GM12878 (cell line): ENCODE measurements at regions not wholly inside any gene's neighbourhood (a gene's known extent, or its start where the extent isn't known, plus 50 kb on each side); places are given as distances from the start of the nearest gene placed in this dataset.

Experiments used
- ATAC-seq: fragments of 200-7000 bp; cut with Tn5 transposase; 3 replicates; pipeline ENCODE4 v1.9.1; 2020; ENCODE audit warnings: mild to moderate bottlenecking, moderate library complexity
- BruUV-seq: library from RNA; stranded (reverse); fragments of 400-500 nt; replicated peaks from 2 replicates; lab custom pipeline; 2021; lab: Mats Ljungman, UMichigan
- CTCF ChIA-PET: fragments of 300-600 bp; sonication (Branson Sonifier 250); formaldehyde crosslinking; extraction: SDS; loops from one replicate; lab custom pipeline; 2021; ENCODE audit warnings: inconsistent platforms; lab: Yijun Ruan, JAX
- POLR2A ChIA-PET: fragments of 350-600 bp; formaldehyde crosslinking; extraction: SDS; loops from one replicate; lab custom pipeline; 2021; ENCODE audit warnings: inconsistent platforms; lab: Charles Lee
- RAD21 ChIA-PET: fragments of 300-600 bp; sonication (Branson Sonifier 250); formaldehyde crosslinking; loops from one replicate; lab custom pipeline; 2023; ENCODE audit warnings: antibody characterized with exemption; ENCODE audit not compliant: unreplicated experiment; lab: Charles Lee
- SMC1A ChIA-PET: fragments of 300-600 bp; sonication (Branson Sonifier 250); formaldehyde crosslinking; loops from one replicate; lab custom pipeline; 2023; ENCODE audit not compliant: unreplicated experiment, uncharacterized antibody; lab: Charles Lee
- DNase-seq: peaks from one replicate; pipeline ENCODE4 v3.0.0-alpha.2; 2011; ENCODE audit warnings: low read depth, low spot score
- FAIRE-seq: peaks from 3 replicates; lab custom pipeline; 2011; peaks lifted over from hg19 to GRCh38; lab: Jason Lieb, UNC
- H2AFZ ChIP-seq: 2 replicates; pipeline ENCODE4 v1.6.0; 2011; ENCODE audit warnings: low read depth, low read length, control low read depth; ENCODE audit not compliant: control insufficient read depth
- H3K27ac ChIP-seq: 2 replicates; pipeline ENCODE4 v1.5.1; 2011; ENCODE audit warnings: control low read depth; ENCODE audit not compliant: control insufficient read depth, insufficient read depth
- H3K27me3 ChIP-seq, 2 experiments: replicated peaks in 1 of 2; 2 replicates each; pipeline versions ENCODE4 v1.6.0 to v1.6.1; 2011; ENCODE audit warnings: low read length in 1 of 2; ENCODE audit not compliant: control insufficient read depth in 2 of 2, insufficient read depth in 2 of 2
- H3K36me3 ChIP-seq, 2 experiments: 2 replicates each; pipeline ENCODE4 v1.5.1; 2011; ENCODE audit warnings: low read length in 1 of 2; ENCODE audit not compliant: control insufficient read depth in 2 of 2, insufficient read depth in 2 of 2
- H3K4me1 ChIP-seq: 2 replicates; pipeline ENCODE4 v1.6.1; 2011; ENCODE audit warnings: mild to moderate bottlenecking, low read length, moderate library complexity, mixed read lengths; ENCODE audit not compliant: control insufficient read depth, insufficient read depth
- H3K4me2 ChIP-seq: 2 replicates; pipeline ENCODE4 v1.6.0; 2011; ENCODE audit warnings: control low read depth; ENCODE audit not compliant: control insufficient read depth, insufficient read depth
- H3K4me3 ChIP-seq: fragments of 200-600 bp; sonication (generic); 2 replicates; pipeline ENCODE4 v1.5.1; 2016
- H3K79me2 ChIP-seq: 2 replicates; pipeline ENCODE4 v1.6.0; 2011; ENCODE audit warnings: low read length; ENCODE audit not compliant: control insufficient read depth, insufficient read depth
- H3K9ac ChIP-seq: 2 replicates; pipeline ENCODE4 v1.8.0; 2011; ENCODE audit warnings: low read length, control low read depth, mixed read lengths; ENCODE audit not compliant: control insufficient read depth, insufficient read depth
- H3K9me3 ChIP-seq: replicated peaks from 3 replicates; pipeline ENCODE4 v1.5.1; 2011; ENCODE audit warnings: mild to moderate bottlenecking, low read length; ENCODE audit not compliant: control insufficient read depth, insufficient read depth
- H4K20me1 ChIP-seq: 2 replicates; pipeline ENCODE4 v1.6.0; 2011; ENCODE audit not compliant: control insufficient read depth, insufficient read depth
- CBX3 ChIP-seq: fragments of 200-600 bp; sonication (generic); IDR thresholded peaks from 2 replicates; pipeline ENCODE4 v1.6.1; 2016; ENCODE audit warnings: low read depth, borderline replicate concordance
- CHD1 ChIP-seq: IDR thresholded peaks from 2 replicates; pipeline ENCODE4 v1.6.1; 2012; ENCODE audit warnings: low read depth, low read length, improper control_type of control experiment
- CREB1 ChIP-seq: IDR thresholded peaks from 2 replicates; pipeline ENCODE4 v1.6.1; 2012; ENCODE audit warnings: low read depth, mild to moderate bottlenecking, inconsistent platforms
- LARP7 ChIP-seq: fragments of 450-650 bp; IDR thresholded peaks from 2 replicates; pipeline ENCODE4 v1.6.1; 2017; ENCODE audit warnings: mild to moderate bottlenecking
- NR2C2 ChIP-seq: IDR thresholded peaks from 2 replicates; pipeline ENCODE4 v1.6.1; 2011; ENCODE audit warnings: borderline replicate concordance, low read depth; ENCODE audit not compliant: control insufficient read depth, insufficient read length
- RAD21 ChIP-seq: IDR thresholded peaks from 2 replicates; pipeline ENCODE4 v1.6.1; 2011; ENCODE audit warnings: mild to moderate bottlenecking, low read depth, low read length, moderate library complexity; ENCODE audit not compliant: insufficient read depth
- REST ChIP-seq: IDR thresholded peaks from 2 replicates; pipeline ENCODE4 v1.6.1; 2012; ENCODE audit warnings: mild to moderate bottlenecking, low read depth, low read length
- RFX5 ChIP-seq: IDR thresholded peaks from 2 replicates; pipeline ENCODE4 v1.6.1; 2011; ENCODE audit warnings: low read depth, low read length, improper control_type of control experiment
- SKIL ChIP-seq: fragments of 450-650 bp; IDR thresholded peaks from 2 replicates; pipeline ENCODE4 v1.6.1; 2017; ENCODE audit warnings: mild to moderate bottlenecking, low read depth, inconsistent platforms; ENCODE audit not compliant: poor library complexity, severe bottlenecking
- USF2 ChIP-seq: IDR thresholded peaks from 2 replicates; pipeline ENCODE4 v1.6.1; 2011; ENCODE audit warnings: low read depth, low read length, improper control_type of control experiment, borderline replicate concordance
- YY1 ChIP-seq: IDR thresholded peaks from 2 replicates; pipeline ENCODE4 v1.6.1; 2011; ENCODE audit warnings: low read depth, mild to moderate bottlenecking, low read length
- WGBS: methylation state at CpG from one replicate; pipeline ENCODE4 v1.1.6; 2016; ENCODE audit warnings: low lambda C conversion rate; ENCODE audit not compliant: insufficient replicate concordance, insufficient coverage; ENCODE audit errors: missing lambda C conversion rate; 5-methylcytosine and 5-hydroxymethylcytosine counted together
- in situ Hi-C: fragments of 300-500 bp; cut with MboI; formaldehyde crosslinking; loops from 9 replicates; pipeline ENCODE4 v1.14.3; 2018; ENCODE audit warnings: mixed read lengths
- intact Hi-C: fragments of 100-400 bp; cut with micrococcal nuclease; formaldehyde crosslinking; loops from one replicate; pipeline ENCODE4 v1.14.2; 2022; ENCODE audit not compliant: unreplicated experiment
- TF ChIP-seq, protein P1 (sequence below): fragments of 150-350 bp; IDR thresholded peaks from 2 replicates; pipeline ENCODE4 v1.6.1; 2014; ENCODE audit warnings: mild to moderate bottlenecking, low read depth, low read length

DNA sequence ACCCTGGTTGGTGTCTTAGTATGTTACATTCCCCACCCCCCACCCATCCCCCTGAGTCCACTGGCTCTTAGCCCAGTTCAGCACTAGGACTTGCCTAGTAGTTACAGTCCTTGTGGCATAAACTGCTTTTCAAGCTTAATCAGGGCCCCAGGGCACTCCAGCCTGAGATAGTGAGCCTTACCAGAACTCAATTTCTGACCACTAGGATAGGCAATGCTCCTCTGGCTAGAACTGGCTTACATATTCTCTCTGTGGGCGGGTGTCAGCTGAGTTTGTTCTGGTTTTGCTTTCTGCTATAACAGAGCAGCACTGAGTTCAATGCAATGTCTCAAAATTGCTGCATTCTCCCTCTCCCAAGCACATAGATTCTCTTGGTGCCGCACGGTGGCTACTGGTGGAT lies 391.4 kb upstream of the DIPK2B start:
- no peak overlapping the region for H3K27ac ChIP-seq
- FAIRE-seq (no peak), DNase-seq (no peak), ATAC-seq (no peak)
- no peaks in the 10 kb centered on the region for H3K4me1 ChIP-seq
- no peak overlapping the region for H3K9ac ChIP-seq
- no peaks in the 10 kb centered on the region for H3K9me3 ChIP-seq
- in situ Hi-C loops (no loop called here), intact Hi-C loops (no loop called here)
- H2AFZ ChIP-seq, result no peak overlapping the region
- no peak for TF ChIP-seq YY1
- TF ChIP-seq USF2, result no peak
- no peak for TF ChIP-seq CHD1
- no peak for TF ChIP-seq RAD21
- TF ChIP-seq REST, result no peak
- no peak for TF ChIP-seq CREB1
- no peak for TF ChIP-seq SKIL
- TF ChIP-seq RFX5, result no peak
- no peak for TF ChIP-seq LARP7
- no peak for TF ChIP-seq NR2C2
- TF ChIP-seq CBX3, result no peak
- TF ChIP-seq, protein P1, sequence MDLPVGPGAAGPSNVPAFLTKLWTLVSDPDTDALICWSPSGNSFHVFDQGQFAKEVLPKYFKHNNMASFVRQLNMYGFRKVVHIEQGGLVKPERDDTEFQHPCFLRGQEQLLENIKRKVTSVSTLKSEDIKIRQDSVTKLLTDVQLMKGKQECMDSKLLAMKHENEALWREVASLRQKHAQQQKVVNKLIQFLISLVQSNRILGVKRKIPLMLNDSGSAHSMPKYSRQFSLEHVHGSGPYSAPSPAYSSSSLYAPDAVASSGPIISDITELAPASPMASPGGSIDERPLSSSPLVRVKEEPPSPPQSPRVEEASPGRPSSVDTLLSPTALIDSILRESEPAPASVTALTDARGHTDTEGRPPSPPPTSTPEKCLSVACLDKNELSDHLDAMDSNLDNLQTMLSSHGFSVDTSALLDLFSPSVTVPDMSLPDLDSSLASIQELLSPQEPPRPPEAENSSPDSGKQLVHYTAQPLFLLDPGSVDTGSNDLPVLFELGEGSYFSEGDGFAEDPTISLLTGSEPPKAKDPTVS, result no peak
- POLR2A ChIA-PET, result no interaction called here
- 34% methylated on average over 3 of the region's 3 CpGs for WGBS
- CTCF ChIA-PET, result no interaction called here
- no peaks in the 10 kb centered on the region for H4K20me1 ChIP-seq
- H3K27me3 ChIP-seq, result no peaks in the 10 kb centered on the region
- no peaks in the 10 kb centered on the region for H3K79me2 ChIP-seq
- SMC1A ChIA-PET, result no interaction called here
- BruUV-seq, result no TSS peak
- no peak overlapping the region for H3K4me2 ChIP-seq
- no peaks in the 10 kb centered on the region for H3K36me3 ChIP-seq
- H3K4me3 ChIP-seq, result no peak overlapping the region
- RAD21 ChIA-PET, result no interaction called here
